ENCODE measurements at regions not wholly inside any gene's neighbourhood (a gene's known extent, or its start where the extent isn't known, plus 50 kb on each side); places are given as distances from the start of the nearest gene placed in this dataset.
"Not testable (repeated sequence)": the region's sequence is repeated elsewhere in the genome, so short reads cannot be mapped to it uniquely, and the experiment has no call there.

DNA sequence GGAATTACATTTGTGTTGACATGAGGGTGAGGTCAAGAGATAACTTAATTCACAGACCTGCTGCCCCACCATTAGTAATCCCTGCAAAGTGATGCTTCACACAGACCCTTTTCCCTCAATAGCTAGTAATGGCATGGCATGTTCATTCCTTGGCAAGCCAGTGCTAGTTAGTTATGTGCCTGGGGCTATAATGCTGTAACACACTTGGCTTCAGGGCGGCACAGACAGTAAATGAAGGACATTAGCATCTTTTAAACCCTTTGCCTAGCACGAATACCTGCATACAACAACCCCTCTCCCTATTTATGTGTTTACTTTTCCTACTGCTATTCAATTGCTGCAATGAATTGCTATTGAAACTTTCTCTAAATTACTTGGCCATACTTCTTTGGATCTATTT lies 266.2 kb upstream of the VWC2 start:
- DNase-seq; in situ Hi-C loops (cut with HindIII; ENCODE audit: low pct_ligation_motif_present, low pct_unique_long_range_greater_than_20kb, low sequenced_read_pairs): not testable (repeated sequence)

DNA sequence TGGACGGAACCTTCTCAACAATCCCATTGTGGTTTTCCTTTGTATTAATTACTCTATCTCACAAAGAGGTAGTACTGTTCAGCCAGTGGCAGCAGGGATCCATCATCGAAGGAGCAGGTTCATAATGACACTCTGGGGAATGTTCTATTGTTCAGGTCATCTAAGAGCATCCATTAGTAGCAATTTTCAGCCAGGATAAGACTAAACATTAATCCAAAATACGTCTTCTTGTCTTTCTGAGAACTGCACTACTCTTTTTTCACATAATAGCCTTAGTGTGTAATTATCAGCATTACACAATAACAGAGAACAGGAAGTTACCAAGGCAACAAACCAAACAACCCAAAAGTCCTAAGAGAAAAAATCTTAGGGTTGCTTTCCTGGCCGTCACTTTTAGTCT lies 259.5 kb upstream of the VWC2 start:
- in situ Hi-C loops (cut with HindIII; ENCODE audit: low pct_ligation_motif_present, low pct_unique_long_range_greater_than_20kb, low sequenced_read_pairs): no loop called here
- no peak for DNase-seq

DNA sequence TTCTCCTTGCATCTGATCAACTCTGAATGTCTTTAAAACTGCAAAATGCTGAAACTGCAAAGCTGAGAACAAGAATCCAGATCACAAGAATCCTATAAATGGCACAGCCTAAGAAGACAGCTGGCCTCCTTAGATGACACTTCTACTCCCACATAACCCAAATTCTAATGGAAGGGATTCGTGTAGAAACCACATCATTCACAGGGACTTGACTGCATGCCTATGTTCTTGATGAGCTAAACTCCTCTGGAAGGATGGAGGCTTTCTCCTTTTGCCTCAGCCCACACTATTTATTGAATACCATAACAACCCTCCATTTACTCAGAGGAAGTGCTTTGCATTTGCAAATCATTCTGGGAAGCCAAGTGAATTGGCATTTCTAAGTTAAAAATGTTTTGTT lies 252.5 kb upstream of the VWC2 start:
- in situ Hi-C loops (cut with HindIII; ENCODE audit: low pct_ligation_motif_present, low pct_unique_long_range_greater_than_20kb, low sequenced_read_pairs): no loop called here
- no peak for DNase-seq

DNA sequence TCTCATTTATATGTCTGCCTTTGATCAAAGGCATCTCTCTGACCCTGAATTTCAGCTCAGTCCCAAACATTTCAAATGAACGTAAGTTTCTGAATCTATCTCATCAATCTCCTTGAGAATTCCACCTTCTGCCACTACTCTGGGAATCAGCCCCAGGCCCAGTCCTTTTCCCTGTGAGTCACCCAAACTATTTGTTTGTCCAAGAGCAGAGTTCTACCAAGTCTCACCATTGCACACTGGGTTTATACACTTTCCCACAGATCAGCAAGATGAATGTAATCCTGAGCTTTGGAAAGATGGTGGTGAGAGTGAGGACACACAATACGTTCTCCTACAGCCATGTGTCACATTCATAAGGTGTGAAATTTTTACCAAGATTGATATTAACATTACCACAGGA lies 251.3 kb upstream of the VWC2 start:
- DNase-seq: no peak
- in situ Hi-C loops (cut with HindIII; ENCODE audit: low pct_ligation_motif_present, low pct_unique_long_range_greater_than_20kb, low sequenced_read_pairs): no loop called here

DNA sequence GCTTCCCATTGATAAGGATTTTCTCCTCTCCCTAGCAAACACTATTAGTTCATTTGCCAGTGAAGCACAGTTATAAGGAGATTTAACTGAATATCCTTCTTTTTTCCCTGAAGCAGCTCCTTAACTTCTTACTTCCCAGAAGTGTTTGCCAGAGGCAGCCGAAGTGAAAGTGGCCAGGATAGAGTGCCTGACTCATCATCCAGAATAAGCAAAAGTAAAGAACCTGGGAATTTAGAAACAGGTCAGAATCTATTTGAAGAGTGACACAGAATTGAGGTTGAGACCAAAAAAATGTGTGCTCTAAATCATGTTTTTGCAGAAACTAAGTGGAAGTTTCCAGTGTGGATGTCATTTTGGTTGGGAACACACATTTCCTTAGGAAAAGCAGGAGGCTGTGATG lies 249.6 kb upstream of the VWC2 start:
- in situ Hi-C loops (cut with HindIII; ENCODE audit: low pct_ligation_motif_present, low pct_unique_long_range_greater_than_20kb, low sequenced_read_pairs): no loop called here
- no peak for DNase-seq

DNA sequence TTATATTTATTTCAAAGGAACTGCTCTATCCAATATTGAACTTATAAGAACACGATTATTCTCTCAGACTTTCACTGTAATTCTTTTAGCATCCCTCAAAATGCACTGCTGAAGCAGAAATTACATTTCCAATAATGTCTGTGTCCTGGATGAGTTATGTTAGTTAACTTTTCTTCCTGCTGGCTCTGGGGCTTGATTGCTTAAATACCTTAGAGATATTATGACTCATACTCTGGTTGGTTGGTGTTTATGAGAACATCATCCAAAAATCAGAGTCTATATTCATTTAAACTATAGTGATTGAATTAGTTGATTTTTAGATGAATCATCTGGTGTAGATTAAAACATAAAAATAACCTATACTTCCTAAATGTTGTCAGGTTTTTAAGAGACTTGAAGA lies 246.3 kb upstream of the VWC2 start:
- no peak for DNase-seq

DNA sequence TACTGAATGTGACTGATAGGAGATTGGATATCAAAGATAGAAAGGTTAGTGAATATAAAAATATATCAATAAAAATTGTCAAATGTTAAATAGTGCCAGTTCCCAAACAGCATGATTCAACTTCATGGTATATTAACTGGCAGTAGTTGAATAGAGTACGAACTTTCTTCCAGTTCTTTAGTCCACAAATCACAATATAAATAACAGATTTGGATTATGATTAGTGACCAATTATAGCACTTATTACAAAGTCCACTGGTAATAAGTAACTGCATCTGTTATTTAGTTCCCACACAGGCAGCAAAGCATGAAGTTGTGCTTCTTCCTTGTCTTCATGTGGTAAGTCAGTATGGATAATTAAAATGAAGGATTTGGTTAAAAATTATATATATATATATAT lies 243.0 kb upstream of the VWC2 start:
- in situ Hi-C loops (cut with HindIII; ENCODE audit: low pct_ligation_motif_present, low pct_unique_long_range_greater_than_20kb, low sequenced_read_pairs): no loop called here
- peak; percentile 8 for DNase-seq

More for the DNA sequence above, 246.3 kb upstream of the VWC2 start:
- in situ Hi-C loops (cut with HindIII; ENCODE audit: low pct_ligation_motif_present, low pct_unique_long_range_greater_than_20kb, low sequenced_read_pairs): no loop called here

DNA sequence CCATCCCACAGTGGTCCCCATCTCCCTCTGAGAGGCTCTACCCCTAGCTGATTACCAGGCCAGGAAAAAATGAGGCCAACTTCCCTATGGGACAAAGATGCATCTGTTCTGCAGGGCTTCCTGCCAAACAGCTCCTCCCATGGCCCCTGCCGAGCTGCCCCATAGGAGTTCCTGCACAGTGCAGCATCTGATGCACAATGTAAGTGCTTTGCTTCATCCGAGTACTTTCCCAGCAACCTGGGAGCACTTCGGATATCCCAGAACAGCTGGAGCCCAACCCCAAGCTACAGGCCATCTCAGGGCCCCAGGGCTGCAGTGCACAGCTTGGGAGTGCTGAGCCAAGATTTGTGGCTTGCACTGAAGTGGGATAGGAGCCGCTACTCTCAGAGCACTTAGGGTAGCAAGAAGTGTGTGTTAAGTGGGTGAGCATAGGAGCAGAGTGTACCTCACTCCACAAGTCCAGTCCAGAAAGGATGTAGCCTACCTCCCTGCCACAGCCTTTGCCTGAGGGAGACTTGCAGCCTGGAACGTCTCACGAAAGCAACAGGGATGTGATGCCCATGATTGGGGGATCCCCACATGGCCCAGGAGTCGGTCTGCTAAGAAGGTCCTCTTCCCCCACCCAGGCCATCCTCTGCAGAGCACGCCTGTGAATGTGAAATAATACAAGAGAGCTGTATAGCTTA lies 209.6 kb upstream of the VWC2 start:
- no peak for DNase-seq
- in situ Hi-C loops (cut with HindIII; ENCODE audit: low pct_ligation_motif_present, low pct_unique_long_range_greater_than_20kb, low sequenced_read_pairs): no loop called here

DNA sequence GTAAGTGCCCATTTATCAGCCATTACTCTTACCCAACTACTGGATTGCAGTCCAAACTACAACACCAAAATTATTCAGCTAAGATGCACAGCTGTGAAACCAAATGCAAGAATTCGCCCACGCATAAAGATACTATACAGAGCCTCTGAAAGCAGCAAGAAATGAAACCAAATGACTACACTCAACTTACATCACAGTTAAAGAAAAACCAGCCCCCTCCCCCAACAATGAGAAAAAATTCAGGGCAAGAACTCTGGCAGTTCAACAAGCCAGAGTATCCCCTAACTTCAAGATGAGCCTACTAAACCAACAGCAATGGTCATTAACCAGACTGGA lies 209.1 kb upstream of the VWC2 start:
- in situ Hi-C loops (cut with HindIII; ENCODE audit: low pct_ligation_motif_present, low pct_unique_long_range_greater_than_20kb, low sequenced_read_pairs): no loop called here
- no peak for DNase-seq

DNA sequence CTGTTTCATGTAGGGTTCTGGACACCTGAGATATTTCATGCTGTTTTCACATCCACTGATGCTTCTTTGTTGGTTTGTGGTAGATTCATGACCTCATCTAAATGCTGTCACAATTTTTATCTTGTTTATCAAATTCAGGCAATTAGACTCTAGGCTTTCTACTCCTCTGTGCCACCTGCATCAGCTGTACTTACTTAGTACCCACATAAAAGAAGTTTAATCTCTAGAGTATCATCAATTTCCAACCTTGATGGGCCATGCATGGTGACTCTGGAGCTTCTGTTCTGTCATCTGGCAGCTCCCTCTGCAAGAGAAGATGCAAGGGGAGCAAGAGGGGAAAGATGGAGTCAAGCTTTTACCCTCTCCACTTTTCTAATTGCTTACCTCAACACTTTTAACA lies 195.9 kb upstream of the VWC2 start:
- no peak for DNase-seq
- in situ Hi-C loops (cut with HindIII; ENCODE audit: low pct_ligation_motif_present, low pct_unique_long_range_greater_than_20kb, low sequenced_read_pairs): no loop called here

DNA sequence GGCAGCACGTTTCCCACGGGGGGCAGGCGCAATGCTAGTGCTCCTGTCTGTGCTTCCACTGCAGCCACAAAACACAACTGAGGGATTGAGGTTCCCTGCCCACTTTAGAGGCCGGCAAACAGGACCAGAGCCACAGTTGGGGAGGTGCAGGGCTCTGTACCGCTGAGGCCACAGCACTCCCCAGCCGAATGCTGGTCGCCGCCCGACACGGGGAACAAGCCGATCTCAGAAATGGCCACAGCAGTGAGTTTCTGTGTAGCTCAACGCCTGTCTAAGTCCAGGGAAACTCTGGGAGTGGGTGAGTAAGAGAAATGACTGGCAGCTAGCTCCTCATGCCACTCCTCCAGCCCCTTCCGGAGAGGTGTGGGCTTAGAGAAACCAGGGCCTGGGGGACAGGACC lies 194.0 kb upstream of the VWC2 start:
- in situ Hi-C loops (cut with HindIII; ENCODE audit: low pct_ligation_motif_present, low pct_unique_long_range_greater_than_20kb, low sequenced_read_pairs): no loop called here
- no peak for DNase-seq

DNA sequence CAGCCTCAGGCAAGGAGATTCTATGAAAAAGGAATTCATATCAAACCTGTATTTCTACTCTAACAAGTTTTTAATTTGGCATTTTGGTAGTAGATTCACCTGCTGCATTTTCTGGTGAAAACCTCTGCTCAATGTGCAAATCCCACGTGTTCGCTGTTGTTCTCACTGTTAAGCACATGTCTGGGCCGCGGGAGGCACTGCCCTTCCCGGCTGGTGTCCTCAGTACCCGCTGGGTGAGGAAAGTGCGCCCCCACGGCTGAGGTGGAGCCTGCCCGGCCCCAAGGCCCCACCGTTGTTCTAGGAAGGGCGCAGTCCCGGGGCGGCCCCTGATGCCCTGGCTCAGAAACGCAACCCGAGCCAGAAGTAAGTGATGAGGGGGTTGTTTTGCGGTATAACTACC lies 193.4 kb upstream of the VWC2 start:
- in situ Hi-C loops (cut with HindIII; ENCODE audit: low pct_ligation_motif_present, low pct_unique_long_range_greater_than_20kb, low sequenced_read_pairs): no loop called here
- no peak for DNase-seq

DNA sequence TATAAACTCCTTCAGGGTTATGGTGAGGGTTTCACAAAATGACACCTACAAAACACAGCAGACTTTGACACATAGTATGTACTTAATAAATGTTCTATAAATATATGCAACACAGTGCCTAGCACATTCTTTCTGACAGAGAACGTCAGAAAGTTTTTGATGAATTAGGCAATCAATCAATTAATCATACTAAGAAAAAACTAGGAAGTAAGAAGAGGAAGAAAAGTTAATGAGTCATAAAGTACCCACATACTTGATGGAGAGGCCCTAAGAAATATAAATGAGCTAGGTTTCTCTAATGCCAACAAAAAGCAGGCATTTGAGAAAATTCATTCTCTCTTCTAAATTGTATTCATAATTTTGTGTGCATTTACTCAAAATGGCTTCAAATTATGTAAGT lies 192.7 kb upstream of the VWC2 start:
- in situ Hi-C loops (cut with HindIII; ENCODE audit: low pct_ligation_motif_present, low pct_unique_long_range_greater_than_20kb, low sequenced_read_pairs): no loop called here
- DNase-seq: no peak

DNA sequence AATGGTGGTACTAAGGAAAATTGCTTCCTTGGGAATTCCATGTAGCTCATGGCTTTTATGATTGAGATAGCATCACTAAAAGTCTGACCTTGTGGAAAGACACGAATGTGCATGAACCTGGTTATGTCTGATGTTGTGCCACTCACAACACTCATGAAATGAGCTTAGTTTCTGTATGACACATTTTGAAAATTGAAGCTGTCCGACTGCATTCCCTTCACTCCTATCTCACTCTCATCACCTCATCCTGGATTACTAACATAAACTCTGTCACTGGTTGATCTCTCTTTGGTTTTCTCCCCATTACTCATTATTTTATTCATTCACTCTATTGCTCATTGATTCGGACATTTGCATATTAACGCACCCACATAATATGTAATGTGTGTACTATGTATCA lies 190.0 kb upstream of the VWC2 start:
- no peak for DNase-seq
- in situ Hi-C loops (cut with HindIII; ENCODE audit: low pct_ligation_motif_present, low pct_unique_long_range_greater_than_20kb, low sequenced_read_pairs): no loop called here

DNA sequence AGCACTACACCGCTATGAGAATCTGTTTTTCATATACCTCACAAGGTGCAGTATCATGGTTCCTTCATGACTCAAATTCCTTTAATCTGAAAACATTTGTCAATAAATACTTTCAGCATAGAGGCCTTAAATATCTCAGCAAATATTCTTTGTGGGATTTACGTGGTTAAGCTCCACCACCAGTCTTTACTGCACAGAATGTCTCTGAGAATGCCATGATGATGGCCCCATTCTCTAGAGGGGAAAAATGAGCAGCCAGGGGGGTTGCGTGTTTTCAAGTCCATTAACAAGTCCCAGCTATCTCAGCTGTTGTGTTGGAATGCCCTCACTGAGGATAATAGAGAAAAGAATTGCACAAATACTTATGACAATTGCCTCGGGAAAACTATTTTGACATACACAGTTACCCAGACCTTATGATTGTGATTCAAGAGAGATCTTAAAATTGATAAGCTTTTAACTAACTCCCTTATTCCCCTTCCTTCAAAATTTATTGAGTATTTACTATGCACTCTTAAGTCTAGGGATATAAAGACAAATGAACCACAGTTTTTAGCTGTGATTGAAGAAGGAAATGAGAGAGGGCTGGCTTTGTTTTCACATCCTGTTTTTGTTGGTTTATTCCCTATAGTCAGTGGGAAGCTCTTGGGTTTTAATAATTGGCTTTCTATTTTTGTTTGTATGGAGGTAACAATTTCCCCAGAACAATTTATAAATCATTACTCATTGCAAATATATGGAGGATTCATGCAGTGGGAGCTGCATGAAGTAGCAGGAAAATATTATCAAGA lies 176.5 kb upstream of the VWC2 start:
- in situ Hi-C loops (cut with HindIII; ENCODE audit: low pct_ligation_motif_present, low pct_unique_long_range_greater_than_20kb, low sequenced_read_pairs): no loop called here

DNA sequence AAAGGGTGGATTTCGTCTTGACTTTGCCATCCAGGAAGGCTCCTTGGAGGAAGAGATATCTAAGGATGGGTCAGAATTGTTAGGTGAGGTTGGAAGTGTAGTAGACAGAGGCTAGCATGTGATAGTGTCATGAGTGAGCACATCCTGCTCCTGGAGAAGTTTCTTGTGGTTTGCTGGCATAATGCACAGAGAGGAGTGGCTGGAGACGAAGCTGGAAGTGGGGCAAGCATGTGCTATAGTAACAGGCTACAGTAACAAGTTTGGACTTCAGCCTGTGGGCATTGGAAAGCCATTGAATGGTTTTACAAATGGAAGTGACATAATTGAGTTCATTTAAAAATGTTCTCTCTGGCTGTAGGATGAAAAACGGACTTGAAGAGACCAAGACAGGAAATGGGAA lies 175.6 kb upstream of the VWC2 start:
- no peak for DNase-seq
- in situ Hi-C loops (cut with HindIII; ENCODE audit: low pct_ligation_motif_present, low pct_unique_long_range_greater_than_20kb, low sequenced_read_pairs): no loop called here

More for the DNA sequence above, 176.5 kb upstream of the VWC2 start:
- no peak for DNase-seq

DNA sequence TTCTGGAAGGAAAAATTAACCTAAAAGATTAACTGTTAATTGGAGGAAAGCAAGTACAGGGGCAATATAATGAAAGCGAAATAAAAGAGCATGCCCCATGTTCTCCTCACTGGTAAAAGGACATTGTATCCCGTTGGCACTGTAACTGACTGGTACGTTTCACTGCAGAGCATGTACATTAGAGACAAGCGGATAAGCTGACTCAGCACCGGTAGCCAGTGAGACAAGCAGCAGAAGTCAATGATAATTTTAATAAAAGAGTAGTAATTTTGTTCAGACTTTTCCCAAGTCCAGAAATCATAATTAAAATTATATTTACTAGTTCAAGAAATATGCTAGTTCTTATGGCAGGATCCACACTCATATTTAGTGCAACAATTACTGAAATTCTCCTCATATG lies 161.5 kb upstream of the VWC2 start:
- in situ Hi-C loops (cut with HindIII; ENCODE audit: low pct_ligation_motif_present, low pct_unique_long_range_greater_than_20kb, low sequenced_read_pairs): no loop called here
- no peak for DNase-seq

DNA sequence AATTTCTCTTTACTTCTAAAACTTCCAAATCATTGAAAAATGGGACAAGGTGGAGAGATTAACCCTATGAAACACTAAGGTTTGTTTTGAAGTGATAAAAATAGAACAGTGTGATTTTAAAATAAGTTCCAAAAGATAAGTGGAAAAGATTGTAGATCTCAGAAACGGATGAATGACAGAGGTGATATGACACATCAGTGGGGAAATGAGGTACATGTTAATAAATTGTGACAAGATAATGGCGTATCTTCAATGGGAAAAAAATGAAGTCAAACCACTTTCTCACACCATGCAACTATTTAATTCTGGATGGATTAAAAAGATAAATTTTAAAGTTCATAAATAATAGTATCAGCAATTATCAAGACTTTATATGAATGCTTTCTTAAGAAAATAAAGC lies 159.7 kb upstream of the VWC2 start:
- in situ Hi-C loops (cut with HindIII; ENCODE audit: low pct_ligation_motif_present, low pct_unique_long_range_greater_than_20kb, low sequenced_read_pairs): no loop called here
- DNase-seq: no peak

DNA sequence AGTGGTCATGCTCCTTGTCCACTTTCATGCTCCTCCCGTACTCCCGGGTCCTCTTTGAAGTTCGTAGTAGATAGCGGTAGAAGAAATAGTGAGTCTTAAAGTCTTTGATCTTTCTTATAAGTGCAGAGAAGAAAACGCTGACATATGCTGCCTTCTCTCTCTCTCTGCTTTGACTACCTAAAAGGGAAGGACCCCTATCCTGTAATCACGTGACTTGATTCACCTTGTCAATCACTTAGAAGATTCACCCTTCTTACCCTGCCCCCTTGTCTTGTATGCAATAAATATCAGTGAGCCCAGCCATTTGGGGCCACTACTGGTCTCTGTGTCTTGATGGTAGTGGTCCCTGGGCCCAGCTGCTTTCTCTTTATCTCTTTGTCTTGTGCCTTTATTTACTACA lies 158.5 kb upstream of the VWC2 start:
- in situ Hi-C loops (cut with HindIII; ENCODE audit: low pct_ligation_motif_present, low pct_unique_long_range_greater_than_20kb, low sequenced_read_pairs); DNase-seq: not testable (repeated sequence)

DNA sequence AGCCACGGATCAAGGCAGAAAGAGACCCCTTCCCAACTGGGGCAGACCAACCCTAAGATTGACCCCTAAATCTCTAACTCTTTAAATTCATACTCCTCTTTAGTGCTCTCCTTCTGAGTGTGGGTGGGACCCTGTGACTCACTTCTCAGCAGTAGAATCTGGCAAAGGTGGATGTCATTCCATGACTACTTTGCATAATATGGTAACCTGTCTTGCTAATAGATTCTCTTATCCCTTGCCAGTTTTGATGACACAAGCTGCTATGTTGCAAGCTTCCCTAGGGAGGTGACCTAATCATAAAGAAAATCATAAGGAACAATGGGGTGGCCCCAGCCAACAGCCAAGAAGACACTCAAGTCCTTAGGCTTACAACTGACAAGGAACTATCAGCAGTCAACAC lies 155.4 kb upstream of the VWC2 start:
- in situ Hi-C loops (cut with HindIII; ENCODE audit: low pct_ligation_motif_present, low pct_unique_long_range_greater_than_20kb, low sequenced_read_pairs): no loop called here
- no peak for DNase-seq
